ENCODE measurements at regions not wholly inside any gene's neighbourhood (a gene's known extent, or its start where the extent isn't known, plus 50 kb on each side); places are given as distances from the start of the nearest gene placed in this dataset.
"Not testable (repeated sequence)": the region's sequence is repeated elsewhere in the genome, so short reads cannot be mapped to it uniquely, and the experiment has no call there.

- H3K27ac ChIP-seq = no peak overlapping the region
- TF ChIP-seq, protein P1, sequence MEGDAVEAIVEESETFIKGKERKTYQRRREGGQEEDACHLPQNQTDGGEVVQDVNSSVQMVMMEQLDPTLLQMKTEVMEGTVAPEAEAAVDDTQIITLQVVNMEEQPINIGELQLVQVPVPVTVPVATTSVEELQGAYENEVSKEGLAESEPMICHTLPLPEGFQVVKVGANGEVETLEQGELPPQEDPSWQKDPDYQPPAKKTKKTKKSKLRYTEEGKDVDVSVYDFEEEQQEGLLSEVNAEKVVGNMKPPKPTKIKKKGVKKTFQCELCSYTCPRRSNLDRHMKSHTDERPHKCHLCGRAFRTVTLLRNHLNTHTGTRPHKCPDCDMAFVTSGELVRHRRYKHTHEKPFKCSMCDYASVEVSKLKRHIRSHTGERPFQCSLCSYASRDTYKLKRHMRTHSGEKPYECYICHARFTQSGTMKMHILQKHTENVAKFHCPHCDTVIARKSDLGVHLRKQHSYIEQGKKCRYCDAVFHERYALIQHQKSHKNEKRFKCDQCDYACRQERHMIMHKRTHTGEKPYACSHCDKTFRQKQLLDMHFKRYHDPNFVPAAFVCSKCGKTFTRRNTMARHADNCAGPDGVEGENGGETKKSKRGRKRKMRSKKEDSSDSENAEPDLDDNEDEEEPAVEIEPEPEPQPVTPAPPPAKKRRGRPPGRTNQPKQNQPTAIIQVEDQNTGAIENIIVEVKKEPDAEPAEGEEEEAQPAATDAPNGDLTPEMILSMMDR (conservative IDR thresholded peaks at IDR 0.05) = no peak
- TF ChIP-seq ZFX (IDR thresholded peaks at IDR 0.05) = no peak
Observed at GRCh38 chr5:51694826-51695225, 311.6 kb downstream of the ISL1 start.

DNA sequence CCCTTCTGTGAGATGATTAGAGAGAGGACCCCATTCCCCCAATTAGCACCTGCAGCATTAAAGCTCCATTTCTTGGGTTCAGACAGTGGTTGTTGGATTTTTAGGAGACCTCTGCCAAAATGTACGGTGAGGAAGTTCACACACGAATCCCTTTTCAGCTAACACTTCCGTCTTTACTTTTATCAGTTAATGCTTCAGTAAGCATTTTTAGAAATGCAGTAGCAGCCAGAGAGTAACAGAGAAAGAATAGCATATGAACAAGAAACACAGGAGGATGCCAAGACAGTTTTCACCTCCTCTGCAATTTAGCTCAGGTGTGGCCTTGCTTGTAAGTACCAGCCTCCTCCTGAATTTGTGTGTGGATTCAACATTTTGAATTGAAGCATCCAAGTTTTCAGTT is 312.9 kb downstream of the ISL1 start:
- H3K27ac ChIP-seq = no peak overlapping the region
- TF ChIP-seq, protein P1 (conservative IDR thresholded peaks at IDR 0.05) = no peak
- TF ChIP-seq ZFX (IDR thresholded peaks at IDR 0.05) = no peak

DNA sequence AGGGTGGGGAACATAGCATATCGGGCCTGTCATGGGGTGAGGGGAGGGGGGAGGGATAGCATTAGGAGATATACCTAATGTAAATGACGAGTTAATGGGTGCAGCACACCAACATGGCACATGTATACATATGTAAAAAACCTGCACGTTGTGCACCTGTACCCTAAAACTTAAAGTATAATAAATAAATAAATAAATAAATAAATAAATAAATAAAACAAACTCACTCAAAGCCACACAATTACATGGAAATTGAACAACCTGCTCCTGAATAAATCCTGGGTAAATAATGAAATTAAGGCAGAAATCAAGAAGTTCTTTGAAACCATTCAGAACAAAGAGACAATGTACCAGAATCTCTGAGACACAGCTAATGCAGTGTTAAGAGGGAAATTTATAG is 318.8 kb downstream of the ISL1 start:
- H3K27ac ChIP-seq = not testable (repeated sequence)

GRCh38 chr5:51712201-51712600 is 329.0 kb downstream of the ISL1 start:
- TF ChIP-seq, protein P1 (conservative IDR thresholded peaks at IDR 0.05) = no peak
- TF ChIP-seq ZFX (IDR thresholded peaks at IDR 0.05) = no peak
- H3K27ac ChIP-seq = no peak overlapping the region

- not testable (repeated sequence) for H3K27ac ChIP-seq
Observed at GRCh38 chr5:51715445-51715844, 332.2 kb downstream of the ISL1 start.

DNA sequence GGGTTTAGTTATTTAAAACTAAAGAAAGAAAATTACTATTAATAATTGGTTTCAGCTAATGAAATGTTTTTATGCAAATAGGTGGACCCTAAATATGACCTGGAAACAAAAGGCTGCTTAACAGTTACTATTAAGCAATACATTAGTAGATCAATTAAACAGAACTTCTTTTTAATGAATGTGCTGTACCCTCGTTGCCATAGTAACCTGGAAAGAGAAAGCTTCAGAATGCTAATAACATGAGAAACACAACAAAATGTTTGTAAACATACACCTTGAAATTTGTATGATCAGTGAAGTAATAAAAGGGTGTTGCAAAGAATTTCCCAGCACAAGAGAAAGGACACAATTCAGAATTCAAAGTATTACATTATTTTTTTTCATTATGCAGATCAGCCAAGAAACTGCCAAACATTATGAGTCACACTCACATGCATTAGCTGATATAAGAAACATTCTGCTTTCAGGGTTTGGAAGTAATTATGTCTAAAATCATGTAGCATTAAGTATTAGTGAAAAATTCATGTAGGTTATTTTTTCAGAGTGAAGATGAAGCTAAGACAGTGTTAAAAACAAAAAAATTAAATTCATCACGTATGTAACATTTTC is 348.3 kb downstream of the ISL1 start:
- TF ChIP-seq, protein P1 (conservative IDR thresholded peaks at IDR 0.05) = no peak
- TF ChIP-seq ZFX (IDR thresholded peaks at IDR 0.05) = no peak
- H3K27ac ChIP-seq = no peak overlapping the region

DNA sequence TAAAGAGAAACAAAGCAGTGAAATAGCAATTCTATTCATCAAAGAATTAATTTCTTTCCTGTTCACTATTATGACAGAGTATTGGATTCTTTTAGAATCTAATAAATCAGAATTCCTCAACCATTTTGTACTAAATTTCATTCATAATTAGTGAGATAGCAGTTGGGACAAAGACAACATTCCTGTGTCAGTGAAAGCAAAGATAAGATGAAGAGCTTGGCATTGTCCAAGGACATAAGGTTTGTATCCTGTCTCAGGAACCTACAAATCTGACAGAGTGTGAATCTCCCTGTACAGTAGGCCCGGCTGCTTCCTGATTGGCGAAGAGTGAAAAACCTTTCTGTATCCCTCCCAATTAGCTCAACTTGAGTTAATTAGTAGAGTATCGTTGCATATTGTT is 349.1 kb downstream of the ISL1 start:
- no peak overlapping the region for H3K27ac ChIP-seq
- TF ChIP-seq, protein P1 (conservative IDR thresholded peaks at IDR 0.05) = no peak
- no peak for TF ChIP-seq ZFX (IDR thresholded peaks at IDR 0.05)

GRCh38 chr5:51734677-51735076 is 351.4 kb downstream of the ISL1 start:
- no peak for TF ChIP-seq ZFX (IDR thresholded peaks at IDR 0.05)
- TF ChIP-seq, protein P1 (conservative IDR thresholded peaks at IDR 0.05) = no peak
- no peak overlapping the region for H3K27ac ChIP-seq

Measured in C4-2B (cell line).